Loucy (cell line): ENCODE measurements at regions not wholly inside any gene's neighbourhood (a gene's known extent, or its start where the extent isn't known, plus 50 kb on each side); places are given as distances from the start of the nearest gene placed in this dataset.

Experiments used
- CTCF ChIP-seq: fragments of 200-600 bp; sonication (generic); conservative IDR thresholded peaks from 2 replicates; pipeline ENCODE4 v1.5.1; 2014; ENCODE audit warnings: mild to moderate bottlenecking, antibody characterized with exemption, low read length
- EZH2phosphoT487 ChIP-seq: fragments of 200-600 bp; IDR thresholded peaks from 2 replicates; pipeline ENCODE4 v1.6.1; 2018; ENCODE audit warnings: antibody characterized with exemption, mild to moderate bottlenecking, moderate library complexity, borderline replicate concordance

GRCh38 chr1:96872757-96873156 lies 151.2 kb downstream of the PTBP2 start:
- no peak for TF ChIP-seq CTCF
- no peak for TF ChIP-seq EZH2phosphoT487
